ENCODE measurements at regions not wholly inside any gene's neighbourhood (a gene's known extent, or its start where the extent isn't known, plus 50 kb on each side); places are given as distances from the start of the nearest gene placed in this dataset.
"Not testable (repeated sequence)": the region's sequence is repeated elsewhere in the genome, so short reads cannot be mapped to it uniquely, and the experiment has no call there.

- intact Hi-C loops (cut with DNase I), result no loop called here
- H3K9me3 ChIP-seq, result no peaks in the 10 kb centered on the region
- H3K27me3 ChIP-seq, result no peaks in the 10 kb centered on the region
- TF ChIP-seq CTCF (IDR thresholded peaks at IDR 0.05), result no peak
- H3K4me3 ChIP-seq, result no peak overlapping the region
- H3K36me3 ChIP-seq, result no peaks in the 10 kb centered on the region
- no peak for ATAC-seq
- DNase-seq, result peak in 1 of 4 donors; percentile 15
- no peak overlapping the region for H3K27ac ChIP-seq
- H3K4me1 ChIP-seq, result no peaks in the 10 kb centered on the region
These were observed 293.0 kb upstream of the HS6ST1 start for GRCh38 chr2:128611421-128612320.

- DNase-seq, result peak in 1 of 4 donors; percentile 17
- H3K4me3 ChIP-seq, result no peak overlapping the region
- no peak for ATAC-seq
- H3K36me3 ChIP-seq, result no peaks in the 10 kb centered on the region
- TF ChIP-seq CTCF (IDR thresholded peaks at IDR 0.05), result no peak
- no peaks in the 10 kb centered on the region for H3K9me3 ChIP-seq
- H3K27me3 ChIP-seq, result no peaks in the 10 kb centered on the region
- H3K27ac ChIP-seq, result no peak overlapping the region
- intact Hi-C loops (cut with DNase I), result no loop called here
- H3K4me1 ChIP-seq, result no peaks in the 10 kb centered on the region
These were observed 294.0 kb upstream of the HS6ST1 start for GRCh38 chr2:128612628-128613027.

GRCh38 chr2:128613351-128613750 lies 294.7 kb upstream of the HS6ST1 start:
- TF ChIP-seq CTCF (IDR thresholded peaks at IDR 0.05), result no peak
- no peak for DNase-seq
- Histone ChIP-seq H3K4me1 (no peaks in the 10 kb centered on the region), H3K9me3 (no peaks in the 10 kb centered on the region), H3K27ac (no peak overlapping the region), H3K27me3 (no peaks in the 10 kb centered on the region), H3K4me3 (no peak overlapping the region), H3K36me3 (no peaks in the 10 kb centered on the region)
- no peak for ATAC-seq
- intact Hi-C loops (cut with DNase I), result no loop called here

GRCh38 chr2:128613876-128614275 lies 295.2 kb upstream of the HS6ST1 start:
- intact Hi-C loops (cut with DNase I), result no loop called here
- no peak for ATAC-seq
- Histone ChIP-seq H3K4me3 (no peak overlapping the region), H3K27me3 (no peaks in the 10 kb centered on the region), H3K9me3 (no peaks in the 10 kb centered on the region), H3K4me1 (no peaks in the 10 kb centered on the region), H3K27ac (no peak overlapping the region), H3K36me3 (no peaks in the 10 kb centered on the region)
- no peak for TF ChIP-seq CTCF (IDR thresholded peaks at IDR 0.05)
- peak in 1 of 4 donors; percentile 4 for DNase-seq

GRCh38 chr2:128614907-128615306 lies 296.2 kb upstream of the HS6ST1 start:
- H3K36me3 ChIP-seq; H3K4me3 ChIP-seq; DNase-seq; H3K9me3 ChIP-seq; H3K4me1 ChIP-seq; H3K27ac ChIP-seq; intact Hi-C loops (cut with DNase I); ATAC-seq; H3K27me3 ChIP-seq: not testable (repeated sequence)
